IPS-15b (cell line): ENCODE measurements at regions not wholly inside any gene's neighbourhood (a gene's known extent, or its start where the extent isn't known, plus 50 kb on each side); places are given as distances from the start of the nearest gene placed in this dataset.
"Not testable (repeated sequence)": the region's sequence is repeated elsewhere in the genome, so short reads cannot be mapped to it uniquely, and the experiment has no call there.

Experiments used
- H3K27me3 ChIP-seq: one replicate; pipeline ENCODE4 v1.6.1; 2013; ENCODE audit warnings: low read length; ENCODE audit not compliant: control insufficient read depth, insufficient read depth
- H3K36me3 ChIP-seq: one replicate; pipeline ENCODE4 v1.6.1; 2013; ENCODE audit warnings: low read length; ENCODE audit not compliant: control insufficient read depth, insufficient read depth
- H3K4me1 ChIP-seq: one replicate; pipeline ENCODE4 v1.6.1; 2013; ENCODE audit warnings: mild to moderate bottlenecking, low read length; ENCODE audit not compliant: control insufficient read depth, insufficient read depth
- H3K4me3 ChIP-seq: one replicate; pipeline ENCODE4 v1.5.1; 2013; ENCODE audit warnings: low read depth, low read length
- H3K9ac ChIP-seq: one replicate; pipeline ENCODE4 v1.6.1; 2013; ENCODE audit warnings: low read depth, mild to moderate bottlenecking, low read length
- H3K9me3 ChIP-seq: one replicate; pipeline ENCODE4 v1.6.1; 2013; ENCODE audit warnings: mild to moderate bottlenecking, low read length; ENCODE audit not compliant: control insufficient read depth, insufficient read depth

- Histone ChIP-seq H3K4me1 (peaks cover 9% of the 10 kb centered on the region), H3K4me3 (peak overlapping the region; percentile 13), H3K9me3 (no peaks in the 10 kb centered on the region), H3K27me3 (no peaks in the 10 kb centered on the region), H3K9ac (no peak overlapping the region), H3K36me3 (no peaks in the 10 kb centered on the region)
These were observed 104.1 kb upstream of the TMPRSS2 start for GRCh38 chr21:41611966-41612606.

- Histone ChIP-seq H3K9ac (no peak overlapping the region), H3K4me1 (peaks cover 9% of the 10 kb centered on the region)
These were observed 103.5 kb upstream of the TMPRSS2 start for GRCh38 chr21:41611441-41611840.

GRCh38 chr21:41610840-41611115 lies 102.8 kb upstream of the TMPRSS2 start:
- not testable (repeated sequence) for H3K27me3 ChIP-seq, H3K36me3 ChIP-seq, H3K9me3 ChIP-seq, H3K9ac ChIP-seq, H3K4me1 ChIP-seq, H3K4me3 ChIP-seq

More at GRCh38 chr21:41611441-41611840, 103.5 kb upstream of the TMPRSS2 start:
- Histone ChIP-seq H3K27me3 (no peaks in the 10 kb centered on the region), H3K4me3 (no peak overlapping the region), H3K9me3 (no peaks in the 10 kb centered on the region), H3K36me3 (no peaks in the 10 kb centered on the region)

- H3K4me1 ChIP-seq: peaks cover 9% of the 10 kb centered on the region
- no peaks in the 10 kb centered on the region for H3K27me3 ChIP-seq
- H3K9ac ChIP-seq: no peak overlapping the region
- no peaks in the 10 kb centered on the region for H3K36me3 ChIP-seq
- no peak overlapping the region for H3K4me3 ChIP-seq
- H3K9me3 ChIP-seq: no peaks in the 10 kb centered on the region
These were observed 102.3 kb upstream of the TMPRSS2 start for GRCh38 chr21:41610042-41610839.

GRCh38 chr21:41606706-41607105 lies 98.7 kb upstream of the TMPRSS2 start:
- Histone ChIP-seq H3K4me1 (no peaks in the 10 kb centered on the region), H3K9me3 (no peaks in the 10 kb centered on the region), H3K9ac (no peak overlapping the region), H3K4me3 (no peak overlapping the region), H3K27me3 (no peaks in the 10 kb centered on the region), H3K36me3 (no peaks in the 10 kb centered on the region)

GRCh38 chr21:41605934-41606285 lies 98.0 kb upstream of the TMPRSS2 start:
- H3K9me3 ChIP-seq: no peaks in the 10 kb centered on the region

GRCh38 chr21:41605178-41605933 lies 97.4 kb upstream of the TMPRSS2 start:
- no peak overlapping the region for H3K4me3 ChIP-seq
- no peak overlapping the region for H3K9ac ChIP-seq
- no peaks in the 10 kb centered on the region for H3K36me3 ChIP-seq
- H3K4me1 ChIP-seq: no peaks in the 10 kb centered on the region
- H3K27me3 ChIP-seq: no peaks in the 10 kb centered on the region
- no peaks in the 10 kb centered on the region for H3K9me3 ChIP-seq

More at GRCh38 chr21:41605934-41606285, 98.0 kb upstream of the TMPRSS2 start:
- H3K36me3 ChIP-seq: no peaks in the 10 kb centered on the region
- H3K9ac ChIP-seq: no peak overlapping the region
- no peak overlapping the region for H3K4me3 ChIP-seq
- no peaks in the 10 kb centered on the region for H3K27me3 ChIP-seq
- no peaks in the 10 kb centered on the region for H3K4me1 ChIP-seq

- Histone ChIP-seq H3K36me3 (no peaks in the 10 kb centered on the region), H3K4me1 (no peaks in the 10 kb centered on the region), H3K9me3 (no peaks in the 10 kb centered on the region), H3K27me3 (no peaks in the 10 kb centered on the region), H3K9ac (no peak overlapping the region), H3K4me3 (no peak overlapping the region)
These were observed 96.7 kb upstream of the TMPRSS2 start for GRCh38 chr21:41604583-41605041.

- Histone ChIP-seq H3K27me3 (no peaks in the 10 kb centered on the region), H3K9ac (no peak overlapping the region), H3K4me3 (no peak overlapping the region), H3K9me3 (no peaks in the 10 kb centered on the region), H3K4me1 (no peaks in the 10 kb centered on the region), H3K36me3 (no peaks in the 10 kb centered on the region)
These were observed 95.5 kb upstream of the TMPRSS2 start for GRCh38 chr21:41603476-41603875.

GRCh38 chr21:41602531-41602930 lies 94.6 kb upstream of the TMPRSS2 start:
- Histone ChIP-seq H3K9me3 (no peaks in the 10 kb centered on the region), H3K4me1 (no peaks in the 10 kb centered on the region), H3K9ac (no peak overlapping the region), H3K4me3 (no peak overlapping the region), H3K27me3 (no peaks in the 10 kb centered on the region), H3K36me3 (no peaks in the 10 kb centered on the region)

- Histone ChIP-seq H3K36me3 (no peaks in the 10 kb centered on the region), H3K9ac (no peak overlapping the region), H3K4me3 (no peak overlapping the region), H3K4me1 (no peaks in the 10 kb centered on the region), H3K9me3 (no peaks in the 10 kb centered on the region), H3K27me3 (no peaks in the 10 kb centered on the region)
These were observed 93.8 kb upstream of the TMPRSS2 start for GRCh38 chr21:41601573-41602368.
